Loucy (cell line): ENCODE measurements at regions not wholly inside any gene's neighbourhood (a gene's known extent, or its start where the extent isn't known, plus 50 kb on each side); places are given as distances from the start of the nearest gene placed in this dataset.

Source experiments
- H2AFZ ChIP-seq: fragments of 200-600 bp; sonication (generic); 2 replicates; pipeline ENCODE4 v1.6.0; 2016; ENCODE audit warnings: antibody characterized with exemption, mild to moderate bottlenecking, low read length, moderate library complexity
- H3F3A ChIP-seq: fragments of 200-600 bp; 2 replicates; pipeline ENCODE4 v1.6.0; 2016; ENCODE audit warnings: antibody characterized with exemption, low read depth, mild to moderate bottlenecking
- H3K27me3 ChIP-seq: fragments of 200-600 bp; sonication (generic); 2 replicates; pipeline ENCODE4 v1.6.1; 2014; ENCODE audit warnings: low read length, mild to moderate bottlenecking; ENCODE audit not compliant: insufficient read depth, poor library complexity, severe bottlenecking
- H3K36me3 ChIP-seq: fragments of 200-600 bp; sonication (generic); 2 replicates; pipeline ENCODE4 v1.6.1; 2016; ENCODE audit warnings: low read length; ENCODE audit not compliant: insufficient read depth
- H3K4me1 ChIP-seq: fragments of 200-600 bp; sonication (generic); 2 replicates; pipeline ENCODE4 v1.5.1; 2014; ENCODE audit warnings: low read length, mild to moderate bottlenecking; ENCODE audit not compliant: insufficient read depth, poor library complexity, severe bottlenecking
- H3K4me2 ChIP-seq: fragments of 200-600 bp; sonication (generic); 2 replicates; pipeline ENCODE4 v1.6.0; 2014; ENCODE audit warnings: antibody characterized with exemption, low read length, low read depth, mild to moderate bottlenecking; ENCODE audit not compliant: poor library complexity, severe bottlenecking
- H3K4me3 ChIP-seq: fragments of 200-600 bp; sonication (generic); 2 replicates; pipeline ENCODE4 v1.5.1; 2014; ENCODE audit warnings: low read length, mild to moderate bottlenecking, mixed read lengths; ENCODE audit not compliant: poor library complexity, severe bottlenecking
- H3K79me2 ChIP-seq: fragments of 200-600 bp; sonication (generic); 2 replicates; pipeline ENCODE4 v1.6.1; 2014; ENCODE audit warnings: low read length; ENCODE audit not compliant: insufficient read depth
- H3K9ac ChIP-seq: fragments of 200-600 bp; sonication (generic); 2 replicates; pipeline ENCODE4 v1.6.0; 2014; ENCODE audit warnings: mild to moderate bottlenecking, low read depth, low read length, moderate library complexity; ENCODE audit not compliant: poor library complexity, severe bottlenecking
- H3K9me2 ChIP-seq: fragments of 200-600 bp; sonication (generic); replicated peaks from 2 replicates; pipeline ENCODE4 v1.6.1; 2016; ENCODE audit warnings: low read depth, low read length, mixed read lengths
- H3K9me3 ChIP-seq: fragments of 200-600 bp; sonication (generic); 2 replicates; pipeline ENCODE4 v1.6.1; 2014; ENCODE audit warnings: mild to moderate bottlenecking, antibody characterized with exemption, low read length, low read depth; ENCODE audit not compliant: insufficient read depth
- H4K20me1 ChIP-seq: fragments of 200-600 bp; sonication (generic); 2 replicates; pipeline ENCODE4 v1.6.0; 2014; ENCODE audit warnings: antibody characterized with exemption, low read length, mild to moderate bottlenecking; ENCODE audit not compliant: insufficient read depth, poor library complexity, severe bottlenecking
- EZH2phosphoT487 ChIP-seq: fragments of 200-600 bp; IDR thresholded peaks from 2 replicates; pipeline ENCODE4 v1.6.1; 2018; ENCODE audit warnings: antibody characterized with exemption, mild to moderate bottlenecking, moderate library complexity, borderline replicate concordance
- TF ChIP-seq, protein P1 (sequence below): fragments of 200-600 bp; sonication (generic); conservative IDR thresholded peaks from 2 replicates; pipeline ENCODE4 v1.5.1; 2014; ENCODE audit warnings: mild to moderate bottlenecking, antibody characterized with exemption, low read length

DNA sequence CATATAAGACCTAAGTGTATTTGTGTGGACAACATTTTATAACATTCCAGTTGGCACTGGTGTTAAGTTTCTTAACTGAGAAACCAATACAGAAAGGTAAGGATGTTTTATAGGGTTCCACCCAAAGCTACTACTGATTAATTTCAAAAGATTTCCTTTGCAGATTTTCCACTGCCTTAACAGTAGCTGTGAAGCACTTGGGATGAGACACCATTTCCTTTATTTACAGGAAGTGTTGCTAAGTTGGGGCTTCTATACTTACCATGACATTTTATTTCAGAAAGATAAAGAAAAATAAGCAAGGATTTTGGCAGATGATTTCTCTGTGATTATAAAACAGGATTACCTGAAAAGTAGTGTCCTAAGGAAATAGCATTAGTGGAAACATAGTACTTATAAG is 234.3 kb downstream of the CALCRL start:
- Histone ChIP-seq H3K36me3 (no peaks in the 10 kb centered on the region), H3K9ac (no peak overlapping the region), H2AFZ (no peak overlapping the region), H3K4me1 (no peaks in the 10 kb centered on the region), H3K4me2 (no peak overlapping the region), H3K9me3 (no peaks in the 10 kb centered on the region), H3F3A (no peaks in the 10 kb centered on the region), H3K27me3 (no peaks in the 10 kb centered on the region), H3K79me2 (no peaks in the 10 kb centered on the region), H3K4me3 (no peak overlapping the region), H3K9me2 (no peaks in the 10 kb centered on the region), H4K20me1 (no peaks in the 10 kb centered on the region)
- TF ChIP-seq, protein P1, sequence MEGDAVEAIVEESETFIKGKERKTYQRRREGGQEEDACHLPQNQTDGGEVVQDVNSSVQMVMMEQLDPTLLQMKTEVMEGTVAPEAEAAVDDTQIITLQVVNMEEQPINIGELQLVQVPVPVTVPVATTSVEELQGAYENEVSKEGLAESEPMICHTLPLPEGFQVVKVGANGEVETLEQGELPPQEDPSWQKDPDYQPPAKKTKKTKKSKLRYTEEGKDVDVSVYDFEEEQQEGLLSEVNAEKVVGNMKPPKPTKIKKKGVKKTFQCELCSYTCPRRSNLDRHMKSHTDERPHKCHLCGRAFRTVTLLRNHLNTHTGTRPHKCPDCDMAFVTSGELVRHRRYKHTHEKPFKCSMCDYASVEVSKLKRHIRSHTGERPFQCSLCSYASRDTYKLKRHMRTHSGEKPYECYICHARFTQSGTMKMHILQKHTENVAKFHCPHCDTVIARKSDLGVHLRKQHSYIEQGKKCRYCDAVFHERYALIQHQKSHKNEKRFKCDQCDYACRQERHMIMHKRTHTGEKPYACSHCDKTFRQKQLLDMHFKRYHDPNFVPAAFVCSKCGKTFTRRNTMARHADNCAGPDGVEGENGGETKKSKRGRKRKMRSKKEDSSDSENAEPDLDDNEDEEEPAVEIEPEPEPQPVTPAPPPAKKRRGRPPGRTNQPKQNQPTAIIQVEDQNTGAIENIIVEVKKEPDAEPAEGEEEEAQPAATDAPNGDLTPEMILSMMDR: no peak
- no peak for TF ChIP-seq EZH2phosphoT487

DNA sequence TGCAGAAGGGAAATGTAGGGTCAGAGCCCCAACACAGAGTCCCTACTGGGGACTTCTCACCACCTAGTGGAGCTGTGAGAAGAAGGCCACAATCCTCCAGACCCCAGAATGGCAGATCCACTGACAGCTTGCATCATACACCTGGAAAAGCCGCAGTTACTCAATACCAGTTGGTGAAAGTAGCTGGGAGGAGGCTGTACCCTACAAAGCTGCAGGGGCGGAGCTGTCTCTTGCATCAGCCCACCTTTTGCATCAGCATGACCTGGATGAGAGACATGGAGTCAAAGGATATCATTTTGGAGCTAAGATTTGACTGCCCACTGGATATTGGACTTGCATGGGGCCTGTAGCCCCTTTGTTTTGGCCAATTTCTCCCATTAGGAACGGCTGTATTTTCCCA is 237.3 kb downstream of the CALCRL start:
- Histone ChIP-seq H3K27me3 (no peaks in the 10 kb centered on the region), H3K9me3 (no peaks in the 10 kb centered on the region), H4K20me1 (no peaks in the 10 kb centered on the region), H3K36me3 (no peaks in the 10 kb centered on the region), H3K79me2 (no peaks in the 10 kb centered on the region), H3K4me1 (no peaks in the 10 kb centered on the region), H3K9ac (no peak overlapping the region), H3K4me3 (no peak overlapping the region), H3K9me2 (no peaks in the 10 kb centered on the region), H3F3A (no peaks in the 10 kb centered on the region), H3K4me2 (no peak overlapping the region), H2AFZ (no peak overlapping the region)
- TF ChIP-seq EZH2phosphoT487: no peak
- TF ChIP-seq, protein P1: no peak

DNA sequence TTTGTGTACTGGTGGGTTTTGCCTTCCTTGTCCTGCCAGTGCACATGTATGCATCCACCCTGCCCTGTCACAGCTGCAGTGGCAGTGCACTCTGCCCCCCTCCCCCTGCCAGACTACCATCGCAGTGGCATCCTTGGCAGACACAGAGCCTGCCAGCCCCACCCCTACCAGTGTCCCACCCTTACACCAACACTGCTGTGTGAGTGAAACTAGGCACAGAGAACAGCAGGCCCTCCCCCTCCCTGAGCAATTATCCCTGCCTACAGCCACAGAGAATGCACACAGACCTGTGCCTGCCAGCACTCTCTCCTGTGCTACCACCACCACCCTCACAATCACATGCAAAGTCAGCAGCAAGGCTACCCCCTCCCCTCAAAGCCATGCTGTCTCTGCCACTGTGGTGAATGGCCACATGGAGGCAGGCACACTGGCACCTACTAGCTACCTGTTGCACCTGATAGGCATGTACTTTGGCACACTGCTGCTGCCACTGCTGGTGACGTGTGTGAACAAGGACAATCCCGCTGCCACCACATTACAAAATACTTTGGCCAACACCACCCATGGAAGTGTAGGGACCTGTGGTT is 239.8 kb downstream of the CALCRL start:
- no peaks in the 10 kb centered on the region for H3K79me2 ChIP-seq
- no peaks in the 10 kb centered on the region for H3K36me3 ChIP-seq
- H3K4me2 ChIP-seq: no peak overlapping the region
- no peaks in the 10 kb centered on the region for H3K4me1 ChIP-seq
- no peak overlapping the region for H3K4me3 ChIP-seq
- no peaks in the 10 kb centered on the region for H3K9me2 ChIP-seq
- no peaks in the 10 kb centered on the region for H3K9me3 ChIP-seq
- no peak overlapping the region for H3K9ac ChIP-seq
- H3K27me3 ChIP-seq: no peaks in the 10 kb centered on the region
- no peaks in the 10 kb centered on the region for H3F3A ChIP-seq
- TF ChIP-seq, protein P1: no peak
- no peak for TF ChIP-seq EZH2phosphoT487
- H2AFZ ChIP-seq: no peak overlapping the region
- H4K20me1 ChIP-seq: no peaks in the 10 kb centered on the region
